ENCODE measurements at regions not wholly inside any gene's neighbourhood (a gene's known extent, or its start where the extent isn't known, plus 50 kb on each side); places are given as distances from the start of the nearest gene placed in this dataset.

DNA sequence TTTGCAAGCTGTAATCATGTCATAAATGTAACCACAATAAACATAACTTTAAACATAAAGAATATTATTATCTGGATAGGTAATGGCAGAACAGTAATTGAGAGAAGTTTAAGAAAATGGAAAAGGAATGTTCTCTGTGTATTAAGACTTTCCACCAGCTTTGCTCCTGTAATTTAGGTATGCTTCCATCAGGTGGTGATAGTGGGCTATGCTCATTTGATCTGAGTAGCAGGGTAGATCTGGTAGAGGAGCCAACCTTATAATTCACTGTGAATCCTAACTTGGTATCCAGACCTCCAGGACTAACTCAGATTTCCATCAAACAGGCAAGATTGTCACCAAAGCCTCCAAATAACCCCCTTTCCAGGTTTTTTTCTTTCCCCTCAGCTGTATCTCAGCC, 137.9 kb upstream of the ZKSCAN2 start:
- Histone ChIP-seq H3K14ac (ENCODE audit: insufficient read length) (no peak overlapping the region), H4K91ac (replicated peaks; ENCODE audit: insufficient read length, low read length) (no peak overlapping the region), H3K9ac (replicated peaks in 1 of 4; ENCODE audit: extremely low read depth in 1 of 4, low read depth in 3 of 4, low read length in 3 of 4) (no peak overlapping the region), H3K36me3 (ENCODE audit: control insufficient read depth in 2 of 4, insufficient read depth in 4 of 4, low read length in 3 of 4) (no peaks in the 10 kb centered on the region), H3K56ac (replicated peaks; ENCODE audit: insufficient read length, low read depth, low read length) (no peak overlapping the region), H3K18ac (ENCODE audit: extremely low read depth, low read length) (no peak overlapping the region), H3K4me2 (ENCODE audit: insufficient read depth in 1 of 2, low read depth in 2 of 2, low read length in 2 of 2) (no peak overlapping the region), H3K23me2 (ENCODE audit: low read depth, low read length) (no peaks in the 10 kb centered on the region), H2BK5ac (ENCODE audit: low read depth, low read length) (no peak overlapping the region), H3K4me1 (replicated peaks in 1 of 4; ENCODE audit: control insufficient read depth in 3 of 4, insufficient read depth in 4 of 4, low read length in 3 of 4) (no peaks in the 10 kb centered on the region), H3K27ac (ENCODE audit: low read depth, low read length) (no peak overlapping the region), H3K79me2 (ENCODE audit: control insufficient read depth in 1 of 2, insufficient read depth in 2 of 2, low read length in 2 of 2) (no peaks in the 10 kb centered on the region), H3K9me3 (ENCODE audit: insufficient read depth in 2 of 2, low read depth in 1 of 2, low read length in 1 of 2) (peaks cover 3 to 5% of the 10 kb centered on the region in 2 experiments; a peak in 2 of 4 replicates), H2AK5ac (ENCODE audit: low read depth, low read length) (no peak overlapping the region), H3K4ac (replicated peaks; ENCODE audit: insufficient read length, low read depth, low read length) (no peak overlapping the region), H4K8ac (ENCODE audit: extremely low read depth, insufficient read depth, low read length) (no peak overlapping the region), H4K20me1 (replicated peaks in 1 of 2; ENCODE audit: control insufficient read depth in 1 of 2, insufficient read depth in 2 of 2, low read length in 2 of 2) (no peaks in the 10 kb centered on the region), H2BK12ac (ENCODE audit: low read depth, low read length) (no peak overlapping the region), H2BK15ac (ENCODE audit: low read length) (no peak overlapping the region), H4K5ac (ENCODE audit: insufficient read length, low read depth, low read length) (no peak overlapping the region), H3K4me3 (ENCODE audit: extremely low read depth in 1 of 4, insufficient read depth in 2 of 4, low read depth in 3 of 4, low read length in 4 of 4) (no peak overlapping the region), H3K27me3 (replicated peaks in 1 of 4; ENCODE audit: control insufficient read depth in 3 of 4, extremely low read depth in 1 of 4, insufficient read depth in 3 of 4, low read length in 3 of 4) (no peaks in the 10 kb centered on the region), H3K79me1 (ENCODE audit: low read depth, low read length) (no peaks in the 10 kb centered on the region), H2BK20ac (ENCODE audit: low read length) (no peak overlapping the region), H2AFZ (ENCODE audit: low read length) (no peak overlapping the region), H3K23ac (ENCODE audit: insufficient read length) (no peak overlapping the region), H2BK120ac (replicated peaks; ENCODE audit: low read depth, low read length) (no peak overlapping the region)
- ChIA-PET CTCF (ENCODE audit: partially characterized antibody) (interaction anchor here (0.6 to 1.4 kb wide), 7 partner anchors 23 to 624 kb away, joined by 3 to 8 read pairs (median 3); no protein-coding TSS in a partner anchor), POLR2A (ENCODE audit: partially characterized antibody) (no interaction called here)
- FAIRE-seq (no peak), DNase-seq (ENCODE audit: low read depth in 1 of 2, low spot score in 2 of 2) (no peak)
- no peak for TF ChIP-seq NANOG (IDR thresholded peaks at IDR 0.05; ENCODE audit: insufficient read depth, low read depth, low read length, poor library complexity, severe bottlenecking)
- TF ChIP-seq, protein P1, sequence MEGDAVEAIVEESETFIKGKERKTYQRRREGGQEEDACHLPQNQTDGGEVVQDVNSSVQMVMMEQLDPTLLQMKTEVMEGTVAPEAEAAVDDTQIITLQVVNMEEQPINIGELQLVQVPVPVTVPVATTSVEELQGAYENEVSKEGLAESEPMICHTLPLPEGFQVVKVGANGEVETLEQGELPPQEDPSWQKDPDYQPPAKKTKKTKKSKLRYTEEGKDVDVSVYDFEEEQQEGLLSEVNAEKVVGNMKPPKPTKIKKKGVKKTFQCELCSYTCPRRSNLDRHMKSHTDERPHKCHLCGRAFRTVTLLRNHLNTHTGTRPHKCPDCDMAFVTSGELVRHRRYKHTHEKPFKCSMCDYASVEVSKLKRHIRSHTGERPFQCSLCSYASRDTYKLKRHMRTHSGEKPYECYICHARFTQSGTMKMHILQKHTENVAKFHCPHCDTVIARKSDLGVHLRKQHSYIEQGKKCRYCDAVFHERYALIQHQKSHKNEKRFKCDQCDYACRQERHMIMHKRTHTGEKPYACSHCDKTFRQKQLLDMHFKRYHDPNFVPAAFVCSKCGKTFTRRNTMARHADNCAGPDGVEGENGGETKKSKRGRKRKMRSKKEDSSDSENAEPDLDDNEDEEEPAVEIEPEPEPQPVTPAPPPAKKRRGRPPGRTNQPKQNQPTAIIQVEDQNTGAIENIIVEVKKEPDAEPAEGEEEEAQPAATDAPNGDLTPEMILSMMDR (IDR thresholded peaks at IDR 0.05; ENCODE audit: control extremely low read depth in 1 of 3, insufficient read depth in 1 of 3, low read depth in 1 of 3, low read length in 3 of 3): peak in 2 of 3 experiments; percentile 37 to 57; a peak in 2 of 4 replicates
- TF ChIP-seq RAD21 (IDR thresholded peaks at IDR 0.05 in 1 of 2, conservative IDR thresholded peaks at IDR 0.05 in 1 of 2; ENCODE audit: low read depth in 2 of 2, low read length in 2 of 2): peak; percentile 73 to 77

All from H1 (cell line).